NCI-H460 (cell line): ENCODE measurements at regions not wholly inside any gene's neighbourhood (a gene's known extent, or its start where the extent isn't known, plus 50 kb on each side); places are given as distances from the start of the nearest gene placed in this dataset.
"Not testable (repeated sequence)": the region's sequence is repeated elsewhere in the genome, so short reads cannot be mapped to it uniquely, and the experiment has no call there.

Source experiments
- DNase-seq: peaks from one replicate; pipeline ENCODE4 v3.0.0-alpha.2; 2016; ENCODE audit warnings: low read depth; ENCODE audit errors: extremely low read depth

- no peak for DNase-seq
These were observed 213.2 kb upstream of the NT5E start for GRCh38 chr6:85236636-85237035.

- DNase-seq: not testable (repeated sequence)
These were observed 222.5 kb upstream of the NT5E start for GRCh38 chr6:85227345-85227744.

- not testable (repeated sequence) for DNase-seq
These were observed 237.1 kb upstream of the NT5E start for GRCh38 chr6:85212794-85213193.

GRCh38 chr6:85195243-85195642, 254.6 kb upstream of the NT5E start:
- no peak for DNase-seq

DNA sequence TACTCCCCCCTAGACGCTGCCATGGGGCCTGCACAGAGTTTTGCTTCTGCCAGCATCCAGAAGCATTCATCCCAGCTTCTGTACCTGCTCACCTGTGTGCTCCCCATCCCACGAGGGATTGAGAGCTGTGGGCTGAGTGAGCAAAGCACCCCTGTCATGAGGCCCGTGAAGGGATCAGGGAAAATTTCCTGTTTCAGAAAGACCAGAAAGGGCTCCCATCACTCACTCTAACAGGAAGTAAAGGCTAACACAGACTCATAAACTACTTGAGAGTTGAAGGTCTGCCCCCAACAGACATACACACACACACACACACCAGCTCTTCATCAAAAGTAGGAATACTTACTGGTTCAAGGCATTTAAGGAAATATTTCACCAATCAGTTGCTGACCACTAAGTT, 256.5 kb upstream of the NT5E start:
- no peak for DNase-seq

- DNase-seq: no peak
These were observed 257.3 kb upstream of the NT5E start for GRCh38 chr6:85192596-85192995.

- no peak for DNase-seq
These were observed 257.7 kb upstream of the NT5E start for GRCh38 chr6:85192186-85192585.

GRCh38 chr6:85191656-85192055, 258.2 kb upstream of the NT5E start:
- no peak for DNase-seq

DNA sequence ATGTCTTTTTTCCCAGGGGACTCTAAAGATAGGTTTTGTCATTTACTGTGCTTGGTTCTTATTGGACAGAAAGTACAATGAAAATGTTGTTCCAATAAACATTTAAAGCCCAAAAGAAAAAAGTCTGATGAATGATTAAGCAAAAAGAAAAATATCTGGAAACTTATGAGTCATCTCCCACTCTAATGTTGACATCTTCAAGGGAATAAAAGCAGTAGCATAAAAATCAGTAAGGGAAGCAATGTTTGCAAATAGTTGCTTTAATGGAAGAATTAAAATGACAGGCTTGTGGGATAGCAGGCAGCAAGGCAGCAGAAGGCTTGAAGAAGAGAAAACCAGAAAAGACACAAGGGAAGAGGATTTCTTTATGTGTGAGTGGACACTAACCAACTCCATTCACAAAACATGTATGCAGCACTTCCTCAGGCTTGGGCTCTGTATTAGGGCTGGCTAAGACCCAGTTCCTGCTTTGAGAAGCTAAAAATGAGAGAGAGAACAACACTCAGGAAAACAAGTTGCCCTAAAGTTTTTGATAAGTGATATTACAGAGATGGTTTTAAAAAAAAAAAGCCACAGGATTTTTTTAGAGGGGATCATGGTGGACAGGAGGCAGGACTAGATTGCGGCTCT, 263.2 kb upstream of the NT5E start:
- DNase-seq: no peak

- DNase-seq: no peak
These were observed 263.9 kb upstream of the NT5E start for GRCh38 chr6:85185977-85186376.

- DNase-seq: no peak
These were observed 266.0 kb upstream of the NT5E start for GRCh38 chr6:85183841-85184240.

DNA sequence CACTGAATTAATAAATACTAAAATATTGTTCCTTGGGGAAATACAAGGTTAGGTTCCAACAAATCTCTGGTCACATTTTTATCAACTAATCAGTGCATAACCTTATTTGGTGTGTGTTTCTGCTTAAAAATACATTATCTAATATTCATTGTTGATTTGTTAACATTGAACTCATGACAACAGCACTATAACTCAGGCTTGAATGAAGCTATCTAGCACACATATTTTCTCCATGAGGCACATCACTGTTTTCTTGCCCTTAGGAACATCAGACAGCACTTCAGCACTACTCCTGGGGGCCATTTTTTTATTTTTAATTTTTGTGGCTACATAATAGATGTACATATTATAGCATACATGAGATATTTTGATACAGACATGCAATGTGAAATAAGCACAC, 277.2 kb upstream of the NT5E start:
- no peak for DNase-seq

- no peak for DNase-seq
These were observed 277.7 kb upstream of the NT5E start for GRCh38 chr6:85172161-85172560.

- no peak for DNase-seq
These were observed 280.7 kb upstream of the NT5E start for GRCh38 chr6:85169189-85169588.

- no peak for DNase-seq
These were observed 281.7 kb upstream of the NT5E start for GRCh38 chr6:85168146-85168545.

DNA sequence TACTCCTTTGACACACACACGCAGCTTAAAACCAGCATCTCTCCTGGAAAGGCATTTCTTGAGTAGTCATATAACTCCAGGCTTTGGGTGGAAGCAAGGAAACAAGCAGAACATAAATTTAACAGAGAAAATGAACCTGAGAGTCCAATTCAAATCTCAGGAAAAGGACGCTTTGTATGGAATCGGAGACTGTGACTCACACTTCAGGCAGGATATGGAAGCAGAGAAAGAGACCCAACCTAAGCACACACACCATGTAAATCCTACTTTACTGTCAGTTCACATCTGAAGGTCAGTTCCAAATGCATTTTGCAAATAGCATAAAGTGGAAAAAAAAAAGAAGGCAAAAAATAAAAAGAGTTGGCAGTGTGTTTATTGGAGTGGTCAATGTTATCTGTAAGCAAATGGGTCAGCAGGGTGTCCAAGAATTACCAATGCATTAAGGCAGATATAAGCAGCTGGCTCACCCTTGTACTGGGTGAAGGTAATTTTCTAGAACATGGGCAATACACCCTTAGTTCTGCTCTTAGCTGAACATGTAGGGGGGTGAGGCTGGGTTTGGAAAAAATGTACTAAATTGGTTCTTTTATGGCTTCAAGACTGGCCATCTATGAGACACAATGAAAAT, 283.7 kb upstream of the NT5E start:
- DNase-seq: no peak

GRCh38 chr6:85163156-85164080, 286.5 kb upstream of the NT5E start:
- no peak for DNase-seq

GRCh38 chr6:85157311-85157710, 292.6 kb upstream of the NT5E start:
- no peak for DNase-seq

GRCh38 chr6:85143676-85144075, 306.2 kb upstream of the NT5E start:
- DNase-seq: no peak

DNA sequence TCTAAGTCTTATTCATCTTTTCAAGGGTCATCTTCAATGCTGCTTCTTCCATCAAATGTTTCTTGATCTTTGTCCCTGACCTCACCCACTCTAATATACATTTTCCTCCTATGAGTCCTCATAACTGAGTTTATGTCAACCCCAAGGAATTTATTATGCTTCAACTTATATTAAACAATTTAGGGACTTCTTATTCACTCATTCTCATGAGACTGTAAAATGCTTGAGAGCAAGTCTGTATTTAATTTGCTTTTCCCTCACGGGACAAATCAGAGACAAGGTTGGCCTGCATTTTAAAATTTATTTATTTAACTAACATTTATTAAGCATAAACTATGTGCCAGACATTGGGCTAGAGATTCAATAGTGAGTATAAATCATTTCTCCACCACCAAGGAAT, 312.0 kb upstream of the NT5E start:
- no peak for DNase-seq

DNA sequence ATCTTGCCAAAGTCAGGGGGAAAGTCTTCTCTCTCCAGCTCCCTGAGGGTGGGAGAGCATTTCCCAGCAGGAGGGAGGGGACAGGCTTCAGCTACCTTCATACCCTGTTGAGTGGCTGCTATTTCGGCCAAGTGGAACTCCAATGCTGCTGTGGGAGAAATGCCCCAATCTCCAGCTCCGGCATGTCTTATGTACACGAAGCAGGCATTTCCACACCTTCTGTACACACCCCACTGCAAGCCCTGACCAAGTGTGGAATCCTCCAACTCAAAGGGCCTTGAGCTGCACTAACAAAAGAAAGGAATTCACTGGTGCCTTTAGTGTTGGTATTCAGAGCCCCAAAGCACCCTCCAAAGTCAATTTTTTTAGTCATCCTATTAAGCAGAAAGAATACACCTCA, 313.6 kb upstream of the NT5E start:
- DNase-seq: no peak
